GM13977 (cell line): ENCODE measurements at regions not wholly inside any gene's neighbourhood (a gene's known extent, or its start where the extent isn't known, plus 50 kb on each side); places are given as distances from the start of the nearest gene placed in this dataset.

Experiments
- DNase-seq: peaks from one replicate; pipeline ENCODE4 v3.0.0; 2012; ENCODE audit warnings: low spot score
- in situ Hi-C: fragments of 300-500 bp; cut with MboI; formaldehyde crosslinking; loops from one replicate; pipeline ENCODE4 v1.12.0; 2022; ENCODE audit warnings: low sequenced_read_pairs, low pct_unique_long_range_greater_than_20kb, mixed read lengths, inconsistent platforms; ENCODE audit not compliant: unreplicated experiment
- TF ChIP-seq, protein P1 (sequence below): IDR thresholded peaks from 2 replicates; pipeline ENCODE4 v1.5.1; 2012; ENCODE audit warnings: mild to moderate bottlenecking, control low read depth; ENCODE audit not compliant: insufficient read depth; ENCODE audit errors: extremely low read depth, missing control alignments

DNA sequence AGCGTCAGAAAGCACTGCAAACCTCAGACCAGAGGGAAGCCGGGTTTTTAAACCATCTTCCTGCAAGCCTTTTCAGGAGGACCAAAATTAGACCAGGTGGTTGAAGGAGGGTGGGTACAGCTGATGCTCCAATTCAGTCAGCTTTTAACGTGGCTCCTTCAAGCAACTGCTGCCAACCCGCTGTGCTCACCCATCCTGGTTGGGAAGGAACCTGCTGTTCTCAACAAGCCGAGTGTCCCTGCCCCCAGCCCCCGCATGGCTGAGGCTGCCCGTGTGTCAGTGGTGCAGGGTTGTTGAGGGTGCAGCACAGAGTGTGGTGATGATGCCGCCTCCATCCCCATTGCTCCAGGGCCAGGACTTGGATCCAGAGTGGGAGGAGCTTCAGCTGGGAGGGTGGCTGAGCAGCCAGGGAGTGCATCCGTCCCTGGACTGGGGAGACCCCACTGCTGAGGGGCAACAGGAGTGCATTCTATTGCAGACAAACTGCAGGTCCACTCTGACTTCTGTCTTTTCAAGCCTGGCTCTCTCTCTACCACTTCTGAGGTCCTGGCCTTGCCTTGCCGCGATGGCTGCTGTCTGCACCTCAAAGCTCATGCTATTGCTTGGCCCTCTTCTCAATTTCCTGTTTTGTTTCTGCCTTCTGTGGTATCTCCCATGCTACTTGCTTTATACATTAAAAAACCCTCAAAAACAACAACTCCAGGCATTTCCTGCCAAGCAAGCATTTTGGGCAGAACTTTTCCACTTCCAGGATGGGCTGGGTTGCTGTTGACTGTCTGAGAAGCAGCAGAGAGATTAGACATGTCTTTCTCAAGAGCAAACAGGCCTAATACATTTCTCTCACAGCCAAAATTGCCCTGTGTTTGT lies 134.7 kb downstream of the DNAJB6 start:
- no peak for DNase-seq

DNA sequence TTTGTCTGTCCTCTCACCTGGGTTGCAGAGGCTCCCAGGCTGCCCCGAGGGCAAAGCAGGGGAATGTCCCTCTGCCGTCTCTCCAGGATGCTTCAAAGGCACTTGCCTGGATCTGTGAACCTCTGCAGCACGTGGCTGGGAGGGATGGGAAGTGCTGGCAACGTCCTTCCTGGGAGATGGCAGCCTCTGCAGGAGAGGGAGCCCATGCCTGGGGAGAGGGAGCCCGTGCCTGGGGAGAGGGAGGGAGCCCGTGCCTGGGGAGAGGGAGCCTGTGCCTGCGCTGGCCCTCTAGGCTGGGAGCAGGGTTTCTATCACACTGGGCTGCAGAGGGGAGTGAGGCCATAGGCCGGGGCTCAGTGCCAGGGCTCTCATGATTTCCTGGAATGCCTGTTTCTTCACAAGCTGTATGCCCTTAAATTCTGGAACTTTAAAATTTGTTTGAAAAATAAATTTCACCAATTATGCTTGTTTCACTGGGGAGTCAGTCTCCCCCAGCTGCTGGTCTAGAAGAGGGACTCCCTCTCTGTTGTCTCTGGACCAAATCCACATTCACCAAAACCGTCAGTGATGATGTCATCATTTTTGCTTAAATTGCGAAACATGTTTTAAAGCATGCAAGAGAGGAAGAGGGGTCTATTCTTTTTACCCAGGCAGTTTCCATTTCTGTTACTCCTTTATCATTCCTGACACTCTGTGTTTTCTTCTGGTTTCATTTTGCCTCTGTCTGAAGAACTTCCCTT lies 135.7 kb downstream of the DNAJB6 start:
- TF ChIP-seq, protein P1, sequence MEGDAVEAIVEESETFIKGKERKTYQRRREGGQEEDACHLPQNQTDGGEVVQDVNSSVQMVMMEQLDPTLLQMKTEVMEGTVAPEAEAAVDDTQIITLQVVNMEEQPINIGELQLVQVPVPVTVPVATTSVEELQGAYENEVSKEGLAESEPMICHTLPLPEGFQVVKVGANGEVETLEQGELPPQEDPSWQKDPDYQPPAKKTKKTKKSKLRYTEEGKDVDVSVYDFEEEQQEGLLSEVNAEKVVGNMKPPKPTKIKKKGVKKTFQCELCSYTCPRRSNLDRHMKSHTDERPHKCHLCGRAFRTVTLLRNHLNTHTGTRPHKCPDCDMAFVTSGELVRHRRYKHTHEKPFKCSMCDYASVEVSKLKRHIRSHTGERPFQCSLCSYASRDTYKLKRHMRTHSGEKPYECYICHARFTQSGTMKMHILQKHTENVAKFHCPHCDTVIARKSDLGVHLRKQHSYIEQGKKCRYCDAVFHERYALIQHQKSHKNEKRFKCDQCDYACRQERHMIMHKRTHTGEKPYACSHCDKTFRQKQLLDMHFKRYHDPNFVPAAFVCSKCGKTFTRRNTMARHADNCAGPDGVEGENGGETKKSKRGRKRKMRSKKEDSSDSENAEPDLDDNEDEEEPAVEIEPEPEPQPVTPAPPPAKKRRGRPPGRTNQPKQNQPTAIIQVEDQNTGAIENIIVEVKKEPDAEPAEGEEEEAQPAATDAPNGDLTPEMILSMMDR = no peak
- in situ Hi-C loops = no loop called here
- DNase-seq = no peak

More for the DNA sequence above, 134.7 kb downstream of the DNAJB6 start:
- in situ Hi-C loops = no loop called here
- TF ChIP-seq, protein P1 = no peak

DNA sequence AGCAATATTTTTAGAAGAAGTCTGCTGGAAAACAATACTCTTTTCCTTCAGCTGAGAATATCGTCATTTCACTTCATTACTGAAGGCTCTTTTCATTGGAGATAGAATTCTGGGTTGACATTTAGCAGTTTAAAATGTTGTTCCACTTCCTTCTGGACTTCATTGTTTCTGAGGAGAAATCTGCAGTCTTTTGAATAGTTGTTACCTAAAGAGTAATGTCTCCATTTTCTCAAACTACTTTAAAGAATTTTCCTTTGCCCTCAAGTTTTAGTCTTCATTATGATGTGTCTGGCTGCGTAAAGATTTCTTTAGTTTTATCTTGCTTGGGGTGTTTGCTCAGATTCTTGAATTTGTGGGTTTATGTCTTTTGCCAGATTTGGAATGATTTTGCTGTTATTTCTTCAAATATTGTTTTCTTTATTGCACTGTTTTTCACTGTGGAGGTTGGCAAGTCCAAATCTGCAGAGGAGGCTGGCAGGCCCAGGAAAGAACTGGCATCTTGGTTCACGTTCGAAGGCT lies 136.3 kb downstream of the DNAJB6 start:
- no peak for DNase-seq
- TF ChIP-seq, protein P1 = no peak
- in situ Hi-C loops = no loop called here

DNA sequence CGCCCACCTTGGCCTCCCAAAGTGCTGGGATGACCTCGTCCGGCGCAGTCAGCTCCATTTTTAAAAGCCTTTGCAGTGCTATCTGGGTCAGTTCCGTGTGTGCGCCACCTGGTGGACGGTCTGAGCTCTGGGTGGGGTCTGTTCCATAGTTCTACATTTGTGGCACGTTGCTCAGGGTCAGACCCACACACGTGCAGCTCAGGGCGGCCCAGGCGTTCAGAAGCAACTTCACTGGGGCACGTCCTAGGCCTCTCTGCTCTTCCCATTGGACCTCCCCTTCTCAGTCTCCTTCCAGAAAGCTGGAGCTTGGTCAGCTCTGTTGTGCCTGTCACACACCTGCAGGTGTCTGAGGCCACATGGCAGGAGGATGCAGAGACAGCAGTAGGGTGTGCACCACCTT lies 137.9 kb downstream of the DNAJB6 start:
- in situ Hi-C loops = no loop called here
- DNase-seq = no peak
- TF ChIP-seq, protein P1 = peak; percentile 47

DNA sequence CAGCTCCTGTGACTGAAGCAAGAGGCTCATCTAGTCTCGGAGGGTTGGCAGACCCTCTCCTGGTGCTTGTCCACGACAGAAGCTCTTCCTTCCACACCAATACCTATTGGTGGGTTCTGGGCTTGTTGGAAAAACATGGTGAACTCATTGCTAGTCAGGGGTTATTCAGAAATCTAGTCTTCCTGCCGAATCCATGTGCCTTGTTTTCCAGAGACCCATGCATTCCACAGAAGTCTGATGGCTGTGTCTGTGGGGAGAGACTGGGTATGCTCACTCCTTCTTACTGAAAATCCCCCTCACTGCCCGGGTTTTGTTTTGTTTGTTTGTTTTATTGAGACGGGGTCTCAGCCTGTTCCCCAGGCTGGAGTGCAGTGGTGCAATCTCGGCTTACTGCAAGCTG lies 138.3 kb downstream of the DNAJB6 start:
- in situ Hi-C loops = no loop called here
- TF ChIP-seq, protein P1 = no peak
- no peak for DNase-seq

DNA sequence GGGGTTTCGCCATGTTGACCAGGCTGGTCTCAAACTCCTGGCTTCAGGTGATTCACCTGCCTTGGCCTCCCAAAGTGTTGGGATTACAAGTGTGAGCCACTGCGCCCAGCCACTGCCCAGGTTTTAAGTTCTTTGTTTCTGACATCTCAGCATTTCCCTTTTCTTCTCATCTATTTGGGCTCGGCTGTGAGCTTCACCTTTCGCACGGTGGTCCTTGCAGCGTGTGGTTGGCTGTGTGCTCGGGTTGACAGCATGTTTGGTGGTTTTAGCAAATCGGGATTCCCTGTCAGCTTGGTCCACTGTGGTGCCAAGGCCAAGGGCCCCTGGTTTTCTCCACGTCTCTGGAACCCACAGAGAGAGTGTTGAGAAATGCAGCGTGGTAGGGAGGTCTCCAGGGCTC lies 138.8 kb downstream of the DNAJB6 start:
- DNase-seq = no peak
- in situ Hi-C loops = no loop called here
- TF ChIP-seq, protein P1 = no peak
